CD4-positive, alpha-beta T cell (primary cell): ENCODE measurements at regions not wholly inside any gene's neighbourhood (a gene's known extent, or its start where the extent isn't known, plus 50 kb on each side); places are given as distances from the start of the nearest gene placed in this dataset.
"Not testable (repeated sequence)": the region's sequence is repeated elsewhere in the genome, so short reads cannot be mapped to it uniquely, and the experiment has no call there.

Experiments used
- ATAC-seq: fragments of 200-7000 bp; cut with Tn5 transposase; one replicate; pipeline ENCODE4 v1.10.0; 2022; ENCODE audit warnings: mild to moderate bottlenecking; ENCODE audit not compliant: poor library complexity
- CTCF ChIA-PET: fragments of 350-600 bp; sonication (Branson Sonifier 250); formaldehyde crosslinking; loops from one replicate; lab custom pipeline; 2021; ENCODE audit warnings: antibody characterized with exemption, inconsistent platforms; lab: Charles Lee
- POLR2A ChIA-PET: fragments of 350-600 bp; sonication (Branson Sonifier 250); formaldehyde crosslinking; loops from one replicate; lab custom pipeline; 2021; ENCODE audit warnings: antibody characterized with exemption, inconsistent platforms; lab: Charles Lee
- DNase-seq, 14 experiments: peaks; one replicate each; pipeline ENCODE4 v3.0.0-alpha.2; 2013 to 2020; ENCODE audit warnings: mixed read lengths in 2 of 14
- H3K27ac ChIP-seq, 2 donors: one replicate each; pipeline versions ENCODE4 v1.5.1 to v1.7.0; 2013; ENCODE audit warnings: low read length in 2 of 2, low read depth in 1 of 2, mild to moderate bottlenecking in 1 of 2
- H3K27me3 ChIP-seq, 2 experiments: 1 replicate in 1 of 2; 2 replicates in 1 of 2; pipeline versions ENCODE4 v1.6.1 to v1.7.0; 2013; ENCODE audit warnings: low read length in 2 of 2, control low read depth in 1 of 2, mild to moderate bottlenecking in 1 of 2, moderate library complexity in 1 of 2; ENCODE audit not compliant: insufficient read depth in 2 of 2, control insufficient read depth in 1 of 2
- H3K36me3 ChIP-seq: one replicate; pipeline ENCODE4 v1.6.1; 2013; ENCODE audit warnings: low read length, control low read depth; ENCODE audit not compliant: insufficient read depth
- H3K4me1 ChIP-seq: one replicate; pipeline ENCODE4 v1.6.1; 2013; ENCODE audit warnings: low read length, control low read depth; ENCODE audit not compliant: insufficient read depth
- H3K4me3 ChIP-seq: one replicate; pipeline ENCODE4 v1.5.1; 2013; ENCODE audit warnings: mild to moderate bottlenecking, low read length, moderate library complexity
- H3K9me3 ChIP-seq, 2 experiments: 1 replicate in 1 of 2; 2 replicates in 1 of 2; pipeline versions ENCODE4 v1.6.1 to v1.7.0; 2013; ENCODE audit warnings: low read length in 2 of 2, mild to moderate bottlenecking in 2 of 2, control low read depth in 1 of 2, moderate library complexity in 1 of 2; ENCODE audit not compliant: control insufficient read depth in 1 of 2, insufficient read depth in 1 of 2
- H3K27ac Mint-ChIP-seq: one replicate; pipeline ENCODE4 v1.8.0; 2020; ENCODE audit warnings: mixed read lengths
- H3K27me3 Mint-ChIP-seq: one replicate; pipeline ENCODE4 v1.8.0; 2021; ENCODE audit warnings: mixed read lengths
- H3K36me3 Mint-ChIP-seq: one replicate; pipeline ENCODE4 v1.8.0; 2021; ENCODE audit warnings: low read depth, mixed read lengths
- H3K4me1 Mint-ChIP-seq: one replicate; pipeline ENCODE4 v1.8.0; 2021; ENCODE audit warnings: low read depth, mixed read lengths
- H3K4me3 Mint-ChIP-seq: one replicate; pipeline ENCODE4 v1.8.0; 2020; ENCODE audit warnings: mild to moderate bottlenecking, mixed read lengths
- H3K9me3 Mint-ChIP-seq: one replicate; pipeline ENCODE4 v1.8.0; 2020; ENCODE audit warnings: mixed read lengths
- CTCF ChIP-seq: fragments of 200-600 bp; IDR thresholded peaks from one replicate; pipeline ENCODE4 v1.8.0; 2022; ENCODE audit warnings: antibody characterized with exemption, mild to moderate bottlenecking
- intact Hi-C, 2 experiments: fragments of 100-400 bp; cut with DNase I in 1 of 2; cut with micrococcal nuclease in 1 of 2; formaldehyde crosslinking; loops; one replicate each; pipeline versions ENCODE4 v1.15.1 to v1.9.0; 2023 to 2025; cut with DNase I, micrococcal nuclease

DNA sequence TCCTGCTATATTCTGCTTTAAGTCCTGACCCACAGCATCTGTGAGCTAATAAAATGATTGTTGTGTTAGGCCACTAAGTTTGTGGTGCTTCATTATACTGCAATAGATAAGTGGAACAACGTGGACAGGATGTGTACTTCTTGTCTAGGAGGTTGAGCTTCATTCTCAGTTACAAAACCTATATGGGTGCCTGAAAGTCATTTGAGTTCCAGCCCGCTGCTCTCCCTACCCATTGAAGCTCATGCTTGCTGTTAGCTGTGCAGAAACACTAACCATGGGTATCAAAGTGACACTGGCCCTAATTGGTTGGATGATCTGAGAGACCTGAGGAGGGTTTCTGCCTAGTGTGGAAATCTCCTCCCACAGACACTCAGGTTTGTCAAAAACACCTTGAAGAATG is 357.2 kb downstream of the PDCD6IP start:
- H3K27ac ChIP-seq, result no peak overlapping the region
- Mint-ChIP-seq H3K4me1 (no peaks in the 10 kb centered on the region), H3K36me3 (no peaks in the 10 kb centered on the region), H3K4me3 (no peak overlapping the region), H3K27me3 (no peaks in the 10 kb centered on the region), H3K27ac (no peak overlapping the region), H3K9me3 (no peaks in the 10 kb centered on the region)
- H3K36me3 ChIP-seq, result no peaks in the 10 kb centered on the region
- no peak for TF ChIP-seq CTCF
- POLR2A ChIA-PET, result no interaction called here
- H3K4me3 ChIP-seq, result no peak overlapping the region
- ATAC-seq (no peak), DNase-seq (no peak)
- H3K4me1 ChIP-seq, result no peaks in the 10 kb centered on the region
- no peaks in the 10 kb centered on the region for H3K27me3 ChIP-seq
- intact Hi-C loops, result no loop called here
- CTCF ChIA-PET, result no interaction called here
- H3K9me3 ChIP-seq, result peaks cover 0 to 3% of the 10 kb centered on the region in 2 experiments

DNA sequence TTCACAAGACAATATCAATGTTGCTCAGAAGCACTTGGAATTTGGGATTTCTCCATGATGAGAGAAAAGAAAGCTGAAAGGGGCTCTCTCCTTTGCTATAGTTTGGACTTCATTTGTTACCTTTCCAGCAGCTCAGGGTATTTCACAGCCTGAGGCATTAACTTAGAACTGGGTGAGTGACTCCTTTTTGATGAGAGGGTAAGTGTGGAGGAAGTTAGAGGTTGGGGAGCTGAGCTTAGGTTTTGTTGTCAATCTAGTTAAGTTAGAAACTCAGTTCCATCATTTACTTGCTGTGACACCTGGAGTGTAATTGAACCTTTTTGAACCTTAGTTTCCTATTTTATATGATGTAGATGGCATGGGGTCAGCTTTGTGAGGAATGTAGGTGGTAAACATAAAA is 359.1 kb downstream of the PDCD6IP start:
- Histone ChIP-seq H3K4me1 (no peaks in the 10 kb centered on the region), H3K27ac (no peak overlapping the region), H3K36me3 (no peaks in the 10 kb centered on the region), H3K9me3 (peaks cover 0 to 3% of the 10 kb centered on the region in 2 experiments), H3K27me3 (no peaks in the 10 kb centered on the region), H3K4me3 (no peak overlapping the region)
- ChIA-PET POLR2A (no interaction called here), CTCF (no interaction called here)
- Mint-ChIP-seq H3K4me1 (no peaks in the 10 kb centered on the region), H3K36me3 (no peaks in the 10 kb centered on the region), H3K9me3 (no peaks in the 10 kb centered on the region), H3K27ac (no peak overlapping the region), H3K4me3 (no peak overlapping the region), H3K27me3 (no peaks in the 10 kb centered on the region)
- TF ChIP-seq CTCF, result no peak
- ATAC-seq (no peak), DNase-seq (no peak)
- intact Hi-C loops, result no loop called here

DNA sequence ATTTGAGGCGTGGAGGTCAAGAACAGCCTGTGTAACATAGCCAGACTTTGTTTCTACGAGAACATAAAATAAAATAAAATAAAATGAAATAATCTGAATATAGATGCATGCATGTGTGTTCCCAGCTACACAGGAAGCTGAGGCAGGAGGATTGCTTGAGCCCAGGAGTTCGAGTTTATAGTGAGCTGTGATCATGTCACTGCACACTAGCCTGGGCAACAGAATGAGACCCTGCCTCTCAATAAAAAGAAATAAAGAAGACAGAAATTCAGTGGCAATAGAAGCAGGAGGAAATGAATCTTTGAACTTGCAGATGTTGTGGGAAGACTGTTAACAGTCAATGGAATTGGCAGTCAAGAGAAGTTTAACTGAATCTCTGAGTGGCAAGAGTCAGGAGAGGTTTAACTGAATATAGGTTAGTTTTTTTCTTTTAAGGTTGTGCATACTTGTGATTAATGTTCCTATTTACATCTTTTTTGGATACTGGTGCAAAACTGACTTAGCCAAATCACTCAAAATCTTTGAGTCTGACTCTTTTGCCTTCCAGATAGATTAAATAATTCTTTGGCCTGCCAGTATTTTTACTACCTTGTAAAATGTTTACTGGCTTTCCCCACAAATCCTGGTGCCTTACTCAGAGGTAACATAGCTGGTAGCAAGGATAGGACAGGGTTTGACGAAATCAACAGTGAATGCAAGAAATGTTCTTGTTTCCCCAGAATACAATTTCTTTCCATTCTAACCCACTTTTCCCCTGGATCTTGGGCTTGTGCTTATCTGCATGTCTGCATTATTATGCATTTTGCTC is 361.4 kb downstream of the PDCD6IP start:
- POLR2A ChIA-PET, result no interaction called here
- Mint-ChIP-seq H3K36me3 (no peaks in the 10 kb centered on the region), H3K27ac (no peak overlapping the region), H3K27me3 (no peaks in the 10 kb centered on the region), H3K9me3 (no peaks in the 10 kb centered on the region), H3K4me1 (no peaks in the 10 kb centered on the region), H3K4me3 (no peak overlapping the region)
- Histone ChIP-seq H3K4me3 (no peak overlapping the region), H3K4me1 (no peaks in the 10 kb centered on the region), H3K36me3 (no peaks in the 10 kb centered on the region), H3K27ac (no peak overlapping the region), H3K9me3 (no peaks in the 10 kb centered on the region), H3K27me3 (no peaks in the 10 kb centered on the region)
- intact Hi-C loops, result no loop called here
- CTCF ChIA-PET, result no interaction called here
- TF ChIP-seq CTCF, result no peak
- DNase-seq (no peak), ATAC-seq (no peak)

DNA sequence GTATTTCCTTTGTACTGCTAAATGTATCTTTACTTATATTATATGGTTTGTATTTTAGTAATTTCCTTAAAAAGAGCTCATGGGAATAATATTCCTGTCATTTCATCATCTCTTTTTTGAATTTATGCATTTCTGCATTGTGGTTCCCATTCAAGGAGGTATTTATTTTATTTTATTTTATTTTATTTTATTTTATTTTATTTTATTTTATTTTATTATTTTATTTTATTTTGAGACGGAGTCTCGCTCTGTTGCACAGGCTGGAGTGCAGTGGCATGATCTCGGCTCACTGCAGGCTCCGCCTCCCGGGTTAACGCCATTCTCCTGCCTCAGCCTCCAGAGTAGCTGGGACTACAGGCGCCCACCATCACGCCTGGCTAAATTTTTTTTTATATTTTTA is 371.2 kb downstream of the PDCD6IP start:
- DNase-seq, H3K27ac Mint-ChIP-seq, H3K27me3 Mint-ChIP-seq, H3K27ac ChIP-seq, intact Hi-C loops, POLR2A ChIA-PET, H3K4me3 ChIP-seq, H3K4me1 Mint-ChIP-seq, H3K36me3 Mint-ChIP-seq, H3K36me3 ChIP-seq, ATAC-seq, H3K9me3 Mint-ChIP-seq, H3K27me3 ChIP-seq, H3K4me1 ChIP-seq, H3K9me3 ChIP-seq, CTCF ChIA-PET, H3K4me3 Mint-ChIP-seq: not testable (repeated sequence)
